Stimulated activated CD8-positive, alpha-beta memory T cell treated with anti-CD3 and anti-CD28 coated beads, Interleukin-4, amount 100 ng/mL, for 48 hours (primary cell): ENCODE measurements at regions not wholly inside any gene's neighbourhood (a gene's known extent, or its start where the extent isn't known, plus 50 kb on each side); places are given as distances from the start of the nearest gene placed in this dataset.
"Not testable (repeated sequence)": the region's sequence is repeated elsewhere in the genome, so short reads cannot be mapped to it uniquely, and the experiment has no call there.

Source experiments
- DNase-seq: peaks from one replicate; pipeline ENCODE4 v3.0.0-alpha.2; 2020

GRCh38 chr2:2502201-2502549 is 171.1 kb upstream of the MYT1L start:
- DNase-seq, result no peak

DNA sequence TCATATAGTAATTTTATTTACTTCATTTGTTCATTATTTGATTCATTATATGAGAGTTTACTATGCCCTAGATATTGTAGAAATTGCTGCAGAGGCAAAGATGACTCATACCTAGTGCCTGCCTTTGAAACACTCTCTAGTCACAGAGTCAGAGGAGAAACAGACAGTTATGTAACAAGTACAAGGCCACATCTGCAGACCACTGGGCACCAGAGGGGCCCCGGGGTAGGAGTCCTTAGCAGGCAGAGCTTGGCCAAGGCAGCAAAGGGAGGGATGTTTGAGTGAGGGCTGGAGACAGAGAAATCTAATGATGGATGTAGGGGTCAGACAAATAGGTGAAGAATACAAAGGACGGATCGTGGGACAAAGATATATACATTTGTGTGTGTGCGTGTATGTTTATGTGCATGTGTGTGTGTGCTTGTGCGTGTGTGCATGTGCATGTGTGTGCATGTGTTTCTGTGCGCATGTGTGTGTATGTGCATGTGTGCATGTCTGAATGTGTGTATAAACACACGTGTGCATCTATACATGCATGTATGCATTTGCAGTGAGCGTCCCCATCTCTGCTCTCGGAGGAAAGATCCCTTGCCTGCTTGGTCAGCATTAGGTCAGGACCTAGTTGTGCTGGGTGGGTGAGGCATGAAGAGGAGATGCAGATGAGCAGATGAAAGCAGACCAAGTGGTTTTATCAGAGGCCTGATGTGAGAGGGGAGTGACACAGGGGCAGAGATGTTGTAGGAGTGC is 170.6 kb upstream of the MYT1L start:
- DNase-seq, result no peak

DNA sequence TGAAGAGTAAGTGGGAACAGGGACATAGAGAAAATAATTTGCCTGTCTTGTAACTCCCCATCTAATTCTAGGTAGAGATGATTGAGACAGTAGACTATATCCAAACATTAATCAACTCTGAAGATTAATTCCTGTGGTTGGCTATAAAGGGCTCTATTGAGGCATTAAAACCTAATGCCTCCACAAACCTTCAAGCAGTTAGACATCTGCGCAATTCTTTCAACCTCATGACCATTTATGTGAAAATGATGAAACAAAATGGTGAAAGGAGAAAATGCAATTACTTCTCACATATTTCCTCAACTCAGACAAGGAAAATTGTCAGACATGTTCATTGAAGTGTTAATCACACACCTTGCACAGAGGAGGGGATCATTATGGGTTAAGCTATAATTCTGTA is 164.5 kb upstream of the MYT1L start:
- DNase-seq, result no peak

GRCh38 chr2:2493496-2493895 is 162.4 kb upstream of the MYT1L start:
- no peak for DNase-seq

DNA sequence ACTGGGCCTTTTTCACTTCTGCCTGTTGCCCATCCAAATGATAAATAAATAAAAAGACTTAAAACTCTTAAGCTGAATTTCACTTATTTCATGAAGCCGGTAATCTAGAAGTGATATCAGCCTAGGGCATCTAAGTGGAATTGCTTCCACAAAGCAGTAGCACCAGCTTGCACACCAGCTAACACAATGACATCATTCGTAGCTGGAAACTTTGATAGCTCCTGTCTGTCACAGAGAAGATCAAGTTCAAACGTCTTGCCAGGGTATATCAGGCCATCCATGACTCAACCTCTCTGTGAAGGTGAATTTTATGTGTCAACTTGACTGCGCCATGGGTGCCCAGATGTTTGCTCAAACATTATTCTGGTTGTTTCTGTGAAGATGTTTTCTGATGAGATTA is 161.7 kb upstream of the MYT1L start:
- no peak for DNase-seq

DNA sequence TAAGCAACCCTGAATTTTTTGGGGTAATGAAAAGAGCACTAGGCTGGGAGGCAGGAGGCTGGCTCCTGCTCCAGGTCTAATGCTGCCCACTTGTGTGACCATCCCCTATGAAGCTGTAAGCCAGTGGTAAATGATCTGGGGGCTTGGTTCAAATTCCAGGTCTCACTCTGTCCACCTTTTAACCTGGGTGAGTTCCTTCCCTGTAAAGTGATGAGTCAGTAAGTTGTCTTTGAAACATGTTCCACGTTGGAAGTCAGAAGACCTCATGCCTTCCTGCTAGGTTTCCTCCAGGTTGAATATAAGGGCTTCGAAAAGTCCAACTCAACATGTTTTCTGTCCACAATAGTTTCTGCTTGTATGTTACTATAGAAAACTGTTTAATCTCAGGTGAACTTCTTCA is 160.9 kb upstream of the MYT1L start:
- DNase-seq, result no peak

- DNase-seq, result no peak
Observed at GRCh38 chr2:2484301-2484700, 153.2 kb upstream of the MYT1L start.

- no peak for DNase-seq
Observed at GRCh38 chr2:2482851-2483250, 151.8 kb upstream of the MYT1L start.

DNA sequence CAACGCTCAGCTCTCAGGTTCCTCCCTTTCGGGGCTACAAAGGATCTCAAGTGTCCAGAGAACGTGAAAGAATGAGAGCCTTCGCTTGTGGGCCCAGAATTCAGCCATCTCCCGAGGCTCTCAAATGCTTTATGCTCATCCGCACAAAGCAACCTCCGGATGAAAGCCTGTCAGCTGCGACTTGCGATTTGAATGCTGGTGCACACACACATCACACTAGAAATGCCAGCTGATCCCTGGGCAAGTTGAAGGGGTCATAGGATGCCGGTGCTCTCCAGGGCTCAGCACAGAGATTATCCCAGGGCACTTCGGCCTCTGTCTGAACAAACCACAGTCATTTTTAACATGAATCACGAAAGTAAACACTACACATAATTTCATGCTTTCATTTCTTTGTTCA is 141.8 kb upstream of the MYT1L start:
- DNase-seq, result no peak

GRCh38 chr2:2472044-2472443 is 141.0 kb upstream of the MYT1L start:
- DNase-seq, result no peak

DNA sequence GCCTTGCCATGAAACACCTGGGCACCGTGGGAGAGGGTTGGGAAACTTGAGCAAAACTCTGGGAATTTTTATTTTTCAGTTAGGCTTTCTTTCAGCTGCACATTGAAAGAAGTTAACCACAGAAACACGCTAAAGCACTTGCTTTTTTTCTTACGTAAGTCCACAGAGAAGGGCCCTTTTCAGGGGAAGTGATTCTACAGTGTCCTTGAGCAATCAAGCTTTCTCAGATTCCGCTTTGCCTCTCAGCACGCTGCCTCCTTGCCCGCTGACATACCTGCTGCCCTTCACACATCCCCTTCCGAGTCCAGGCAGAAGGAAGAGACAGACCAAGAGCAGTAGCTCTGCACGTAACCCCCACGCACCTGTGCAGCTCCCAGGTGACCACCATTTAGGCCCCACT is 135.5 kb upstream of the MYT1L start:
- no peak for DNase-seq

- no peak for DNase-seq
Observed at GRCh38 chr2:2464643-2465042, 133.6 kb upstream of the MYT1L start.

DNA sequence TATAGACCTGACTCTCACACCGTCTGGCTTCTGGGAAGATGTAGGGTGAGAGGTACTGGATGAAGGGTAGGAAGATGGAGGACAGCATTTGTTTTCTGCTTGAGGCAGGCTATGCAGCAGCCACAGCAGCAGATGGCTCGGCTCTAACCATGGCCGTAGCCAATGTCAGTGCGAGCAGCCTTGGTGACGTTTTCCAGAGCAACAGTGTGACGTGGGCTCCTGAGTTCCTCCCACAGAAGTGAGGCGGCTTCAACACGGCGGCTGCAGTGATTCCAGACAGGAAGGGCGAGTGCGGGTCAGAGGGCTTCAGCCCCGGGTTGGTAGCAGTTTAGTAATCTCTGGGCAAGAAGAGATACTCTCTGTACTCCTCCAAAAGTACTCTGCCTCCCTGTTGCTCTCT is 133.0 kb upstream of the MYT1L start:
- DNase-seq, result no peak

GRCh38 chr2:2456721-2457120 is 125.6 kb upstream of the MYT1L start:
- DNase-seq, result no peak

- no peak for DNase-seq
Observed at GRCh38 chr2:2455151-2455550, 124.1 kb upstream of the MYT1L start.

DNA sequence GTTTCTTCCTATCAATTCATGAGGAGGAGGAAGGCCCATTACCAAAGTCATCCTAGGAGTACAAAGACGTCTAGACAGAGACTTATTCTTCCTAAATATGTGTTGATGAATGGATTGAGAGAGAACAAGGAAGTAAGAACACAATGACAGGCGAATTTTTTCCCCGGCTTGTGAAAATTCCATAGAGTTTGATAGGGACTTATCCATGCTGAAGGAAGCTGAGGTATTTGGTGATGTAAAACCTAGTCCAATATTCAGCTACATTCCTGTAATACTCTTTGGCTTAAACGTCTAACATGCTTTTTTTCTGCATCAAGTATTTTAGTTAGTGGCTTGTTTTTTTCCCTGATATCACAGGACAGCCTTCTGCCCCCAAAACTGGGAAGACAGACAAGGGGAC is 121.9 kb upstream of the MYT1L start:
- no peak for DNase-seq

- not testable (repeated sequence) for DNase-seq
Observed at GRCh38 chr2:2451275-2451674, 120.2 kb upstream of the MYT1L start.

DNA sequence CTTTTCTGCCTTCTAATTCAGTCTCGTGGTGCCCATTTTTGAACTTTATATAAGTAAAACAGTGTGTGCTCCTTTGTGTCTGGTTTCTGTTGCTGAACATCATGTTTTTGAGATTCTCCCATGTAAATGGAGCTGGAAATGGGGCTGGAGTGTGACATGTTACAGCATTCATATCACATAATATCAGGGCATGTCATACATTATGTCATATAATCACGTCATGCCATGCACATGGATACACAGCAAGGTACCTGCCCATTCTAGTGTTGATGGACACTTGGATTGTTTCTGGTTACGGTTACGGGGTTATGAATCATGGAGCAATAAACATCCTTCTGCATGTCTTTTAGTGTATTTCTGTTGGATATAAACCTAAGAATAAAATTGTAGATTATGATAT is 117.1 kb upstream of the MYT1L start:
- no peak for DNase-seq

DNA sequence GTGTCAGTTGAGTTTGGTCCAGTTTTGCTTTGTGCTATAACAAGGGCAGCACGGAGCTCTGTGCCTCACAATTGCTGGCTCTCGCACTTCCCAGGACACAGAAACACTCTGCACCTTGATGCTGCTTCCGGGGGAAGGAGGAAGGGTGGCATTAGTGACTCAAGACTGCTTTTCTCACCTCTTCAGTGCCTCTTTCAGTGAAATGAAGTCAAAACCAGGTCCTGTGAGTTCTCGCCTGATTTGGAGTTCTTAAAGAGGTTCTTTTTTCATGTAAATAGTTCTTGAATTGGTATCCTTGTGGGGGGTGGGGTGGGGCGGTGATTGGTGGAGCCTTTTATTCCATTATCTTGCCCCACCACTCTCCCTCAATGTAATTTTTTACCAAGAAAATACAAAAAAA is 91.5 kb upstream of the MYT1L start:
- no peak for DNase-seq

DNA sequence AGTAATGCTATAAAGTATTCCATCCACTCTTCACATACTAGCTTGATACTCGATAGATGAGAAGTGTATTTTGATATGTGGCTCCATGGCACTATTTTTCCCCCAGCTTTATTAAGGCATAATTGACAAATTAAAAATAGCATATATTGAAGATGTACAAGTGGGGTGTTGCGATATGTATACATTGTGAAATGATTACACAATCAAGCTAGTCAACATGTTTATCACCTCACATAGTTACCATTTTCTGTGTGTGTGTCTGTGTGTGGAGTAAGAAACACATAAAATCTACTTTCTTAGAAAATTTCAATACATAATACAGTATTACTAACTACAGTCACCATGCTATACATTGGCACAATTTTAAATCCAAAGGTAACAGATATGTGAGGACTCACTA is 82.5 kb upstream of the MYT1L start:
- no peak for DNase-seq

DNA sequence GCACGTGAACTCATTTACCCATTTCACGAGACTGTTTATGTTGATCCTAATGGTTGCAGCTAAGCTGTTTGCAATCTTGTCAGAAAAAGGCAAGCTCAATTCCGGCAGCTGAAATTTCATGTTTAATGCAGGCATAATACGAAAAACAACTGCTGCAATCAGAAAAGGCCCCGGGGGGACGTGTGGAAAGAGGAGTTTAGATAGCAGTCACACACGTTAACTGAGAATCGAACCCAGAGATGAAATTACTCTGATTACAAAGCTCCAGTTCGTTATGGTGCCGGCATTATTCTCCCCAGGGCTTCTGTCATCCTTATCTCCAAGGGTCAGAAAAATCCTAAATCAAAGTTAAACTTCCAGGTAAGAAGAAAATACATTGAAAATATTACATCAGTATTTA is 79.9 kb upstream of the MYT1L start:
- DNase-seq, result no peak

DNA sequence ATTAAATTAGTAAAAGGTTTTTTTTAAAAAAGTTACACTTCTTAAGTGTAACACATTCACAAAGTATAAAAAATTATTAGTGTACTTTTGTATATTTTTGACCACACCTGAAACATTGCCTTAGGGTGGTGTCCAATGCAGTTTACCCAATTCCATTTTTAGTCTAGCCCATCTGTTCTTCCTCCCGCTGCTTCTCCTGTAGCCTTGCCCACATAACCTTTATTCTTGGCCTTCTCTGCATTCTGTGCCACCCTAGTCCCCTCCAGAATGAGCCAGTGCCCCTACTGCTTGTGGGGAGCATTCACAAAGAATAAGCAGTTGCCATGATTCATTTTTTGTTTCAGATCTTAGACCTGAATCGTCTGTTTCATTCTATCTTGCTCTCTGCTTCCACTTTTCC is 78.4 kb upstream of the MYT1L start:
- no peak for DNase-seq

DNA sequence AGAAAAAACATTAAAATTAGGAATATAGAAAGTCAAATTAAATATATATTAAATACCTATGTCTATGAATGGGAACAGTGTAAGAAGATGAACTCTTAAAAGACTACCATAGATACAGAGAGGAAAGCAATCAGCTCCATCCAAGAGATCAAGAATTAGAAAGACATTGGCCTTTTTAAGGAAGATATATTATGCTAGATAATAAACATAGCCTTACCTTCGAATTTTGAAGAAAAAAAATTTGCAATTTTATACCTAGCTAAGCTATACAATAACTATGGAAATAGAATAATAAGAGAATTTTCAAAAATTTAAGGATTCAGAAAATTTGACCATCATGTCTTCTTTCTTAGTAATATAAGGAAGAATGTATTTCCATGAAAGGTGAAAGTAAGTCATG is 74.7 kb upstream of the MYT1L start:
- no peak for DNase-seq

- no peak for DNase-seq
Observed at GRCh38 chr2:2400286-2401038, 69.4 kb upstream of the MYT1L start.

DNA sequence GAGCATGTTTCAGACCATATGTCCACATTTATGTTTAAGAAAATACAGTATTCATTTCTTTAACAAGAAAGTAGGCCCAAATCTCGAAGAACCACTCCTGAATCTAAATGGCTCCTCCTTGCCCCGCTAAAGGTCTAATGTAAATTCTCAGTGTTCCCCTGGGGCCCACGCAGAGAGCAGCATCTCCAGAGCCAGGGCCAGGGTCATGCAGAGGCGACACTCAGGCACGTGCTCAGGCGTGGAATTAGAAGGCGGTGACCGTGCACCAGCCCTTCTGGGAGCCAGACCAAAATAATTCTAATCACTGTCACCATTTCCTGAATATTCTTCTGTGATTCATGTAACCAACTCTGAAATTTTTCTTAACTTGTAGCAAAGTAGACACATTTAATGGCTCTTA is 68.3 kb upstream of the MYT1L start:
- DNase-seq, result no peak
